RPMI7951 (cell line): ENCODE measurements at regions not wholly inside any gene's neighbourhood (a gene's known extent, or its start where the extent isn't known, plus 50 kb on each side); places are given as distances from the start of the nearest gene placed in this dataset.
"Not testable (repeated sequence)": the region's sequence is repeated elsewhere in the genome, so short reads cannot be mapped to it uniquely, and the experiment has no call there.

Experiments
- DNase-seq: peaks from one replicate; pipeline ENCODE4 v3.0.0-alpha.2; 2012; ENCODE audit warnings: low read depth

DNA sequence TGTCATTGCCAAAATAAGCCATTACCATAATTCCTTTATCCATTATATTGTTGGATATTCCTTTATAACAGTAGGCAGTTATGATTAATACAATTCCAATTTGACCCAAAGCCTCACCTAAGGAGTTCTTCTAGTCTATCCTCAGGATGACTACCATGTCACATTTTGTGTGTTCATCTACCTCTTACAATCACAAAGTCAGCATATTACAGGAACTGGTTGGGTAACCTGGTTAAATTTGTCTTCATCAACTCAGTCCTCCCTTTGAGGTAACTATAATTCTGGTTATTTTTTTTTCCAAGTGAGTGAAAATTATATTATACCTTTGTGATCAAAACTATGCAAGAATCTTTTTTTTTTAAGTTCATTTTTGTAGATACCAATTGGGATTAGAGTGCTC, 540.5 kb downstream of the BTBD3 start:
- no peak for DNase-seq

DNA sequence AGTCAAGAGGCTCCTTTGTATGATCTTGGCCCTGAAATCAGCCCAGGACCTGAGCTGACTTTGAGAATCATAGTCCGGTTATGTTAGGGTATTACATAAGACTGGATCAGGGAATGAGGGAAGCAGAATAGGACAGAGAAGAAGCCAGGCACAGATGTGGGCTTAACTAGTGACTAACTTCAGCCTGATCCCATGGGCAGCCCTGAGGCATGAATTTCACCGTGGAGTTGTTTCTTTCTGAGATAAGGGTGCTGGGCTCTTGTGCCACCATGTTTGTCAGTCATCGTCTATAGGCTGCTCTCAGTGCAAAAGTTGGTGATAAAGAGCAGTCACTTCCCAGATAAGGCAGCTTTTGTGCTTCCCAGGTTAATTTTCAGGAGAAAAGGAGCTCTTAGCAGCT, 544.7 kb upstream of the SPTLC3 start:
- no peak for DNase-seq

DNA sequence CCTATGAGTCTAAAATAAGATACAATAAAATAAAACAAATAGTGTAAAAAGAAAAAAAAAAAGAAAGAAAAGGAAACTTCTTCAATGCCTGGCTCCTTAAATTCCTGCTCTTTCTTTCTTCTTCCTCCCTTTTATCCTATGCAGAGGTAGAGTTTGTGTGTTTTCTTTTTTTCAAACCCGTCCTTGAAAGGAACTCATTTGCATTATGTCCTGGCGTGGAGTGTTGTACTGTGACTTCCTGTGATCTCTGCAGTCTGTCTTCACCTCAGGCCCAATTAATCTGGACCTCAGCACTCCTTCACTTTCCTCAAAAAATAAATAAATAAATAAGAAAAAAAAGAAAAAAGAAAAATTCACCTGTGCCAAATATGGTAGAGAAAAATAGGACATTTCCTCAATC, 541.9 kb upstream of the SPTLC3 start:
- DNase-seq, result no peak

GRCh38 chr20:12467758-12468157, 541.0 kb upstream of the SPTLC3 start:
- DNase-seq, result no peak

GRCh38 chr20:12482661-12483060, 526.1 kb upstream of the SPTLC3 start:
- no peak for DNase-seq

DNA sequence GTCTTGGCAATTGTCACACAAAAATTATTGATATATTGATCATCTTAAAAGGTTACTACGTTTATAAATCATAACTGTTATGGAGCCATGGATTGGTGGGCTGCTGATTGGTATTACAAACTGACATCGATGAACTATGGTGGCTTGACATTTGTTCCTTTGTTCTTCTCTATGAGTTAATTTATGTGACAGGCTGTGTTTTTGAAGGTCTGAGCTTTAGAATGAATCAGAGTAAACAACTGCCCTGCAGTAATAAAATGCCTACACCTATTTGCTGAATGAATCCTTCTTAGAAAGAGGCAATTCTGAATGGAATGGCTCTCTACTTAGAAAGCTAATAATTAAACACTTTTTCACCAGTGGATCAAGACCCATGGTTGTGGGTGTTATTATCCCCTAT, 506.3 kb upstream of the SPTLC3 start:
- no peak for DNase-seq

- no peak for DNase-seq
These were observed 504.0 kb upstream of the SPTLC3 start for GRCh38 chr20:12504779-12505178.

- no peak for DNase-seq
These were observed 497.3 kb upstream of the SPTLC3 start for GRCh38 chr20:12511499-12511898.

DNA sequence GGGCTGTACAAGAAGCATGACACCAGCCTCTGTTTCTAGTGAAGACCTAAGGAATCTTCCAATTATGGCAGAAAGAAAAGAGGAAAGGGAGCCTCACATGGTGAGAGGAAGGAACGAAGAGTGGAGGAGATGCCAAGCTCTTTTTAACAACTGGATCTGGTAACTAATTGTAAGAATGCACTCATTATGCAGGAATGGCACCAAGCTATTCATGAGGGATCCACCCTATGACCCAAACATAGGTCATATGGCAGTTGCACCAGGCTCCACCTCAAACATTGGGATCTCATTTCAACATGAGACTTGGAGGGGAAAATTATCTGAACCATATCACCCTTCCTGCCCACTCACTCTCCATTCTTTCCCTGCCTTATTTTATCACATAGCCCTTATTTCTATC, 496.0 kb upstream of the SPTLC3 start:
- DNase-seq, result no peak

- no peak for DNase-seq
These were observed 480.7 kb upstream of the SPTLC3 start for GRCh38 chr20:12528104-12528503.

DNA sequence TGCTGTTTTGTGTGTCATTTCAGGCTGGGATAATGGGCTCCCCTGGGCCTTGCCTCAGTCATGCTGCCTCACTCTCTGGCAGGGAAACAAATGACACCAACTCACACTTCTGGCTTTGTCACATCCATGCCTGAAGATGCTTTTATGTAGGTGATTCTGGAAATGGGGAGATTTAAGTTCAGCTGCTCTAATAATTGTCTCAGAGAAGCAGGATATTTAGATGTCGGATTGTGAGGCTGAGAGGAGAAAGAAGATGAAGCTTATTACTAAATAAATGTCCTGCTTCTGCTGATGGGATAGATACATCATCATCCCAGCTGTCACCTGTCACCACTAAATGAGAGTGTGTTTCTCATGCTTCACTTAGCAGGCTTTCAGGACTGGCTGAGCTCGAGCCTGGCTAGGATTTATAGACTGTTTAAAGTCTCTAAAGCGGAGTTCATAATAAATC, 480.2 kb upstream of the SPTLC3 start:
- no peak for DNase-seq

DNA sequence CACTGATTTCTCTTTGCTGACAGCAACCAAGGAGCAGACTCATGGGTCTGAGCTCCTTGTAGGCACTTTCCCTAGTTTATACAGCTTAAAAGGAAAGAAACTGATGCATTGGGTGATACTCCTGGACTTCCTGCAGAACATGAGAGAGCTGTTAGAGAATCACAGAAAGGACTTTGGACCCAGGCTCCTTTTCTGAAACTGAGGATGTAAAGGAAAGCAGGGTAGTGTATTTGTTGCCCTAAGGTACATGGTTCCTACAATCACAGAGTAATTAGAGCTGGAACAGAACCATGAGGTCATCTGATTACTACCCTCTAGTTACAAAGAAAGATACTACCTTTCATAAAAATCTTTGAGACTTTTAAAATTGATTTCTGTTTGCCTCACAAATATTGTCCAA, 477.1 kb upstream of the SPTLC3 start:
- no peak for DNase-seq

DNA sequence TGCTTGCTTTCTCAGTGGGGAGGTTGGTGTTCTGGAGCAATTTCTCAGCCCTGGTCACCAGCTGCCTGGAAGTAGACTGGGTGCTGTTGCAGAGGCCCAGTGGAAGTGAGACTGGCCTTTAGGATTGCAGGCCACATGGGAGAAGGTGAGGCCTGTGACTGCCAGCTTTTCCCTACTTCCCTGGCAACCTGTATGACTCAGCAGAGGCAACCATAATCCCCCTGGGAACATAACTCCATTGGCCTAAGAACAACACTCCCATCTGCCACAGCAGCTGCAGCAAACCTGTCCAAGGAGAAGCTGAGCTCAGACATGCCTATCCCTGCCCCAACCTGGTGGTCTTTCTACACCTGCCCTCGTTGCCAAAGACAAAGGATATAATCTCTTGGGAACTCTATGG, 473.5 kb upstream of the SPTLC3 start:
- DNase-seq, result no peak

- no peak for DNase-seq
These were observed 473.0 kb upstream of the SPTLC3 start for GRCh38 chr20:12535770-12536169.

GRCh38 chr20:12554426-12554825, 454.3 kb upstream of the SPTLC3 start:
- no peak for DNase-seq

DNA sequence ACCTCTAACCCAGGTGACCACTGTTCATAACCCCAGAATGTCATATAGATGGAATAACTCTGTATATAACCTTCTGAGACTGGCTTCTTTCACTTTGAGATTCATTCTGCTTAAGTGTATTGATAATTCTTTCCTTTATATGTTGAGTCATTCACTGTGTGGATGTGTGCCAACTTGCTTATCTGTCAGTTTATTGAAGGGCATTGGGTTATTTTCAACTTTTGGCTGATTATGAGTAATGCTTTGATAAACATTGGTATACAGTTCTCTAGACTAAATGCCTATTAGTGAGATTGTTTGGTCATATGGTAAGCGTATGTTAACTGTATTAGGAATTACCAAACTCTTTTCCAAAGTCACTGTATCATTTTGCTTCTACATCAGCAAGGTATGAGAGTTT, 453.4 kb upstream of the SPTLC3 start:
- no peak for DNase-seq

GRCh38 chr20:12555849-12556248, 452.9 kb upstream of the SPTLC3 start:
- not testable (repeated sequence) for DNase-seq

DNA sequence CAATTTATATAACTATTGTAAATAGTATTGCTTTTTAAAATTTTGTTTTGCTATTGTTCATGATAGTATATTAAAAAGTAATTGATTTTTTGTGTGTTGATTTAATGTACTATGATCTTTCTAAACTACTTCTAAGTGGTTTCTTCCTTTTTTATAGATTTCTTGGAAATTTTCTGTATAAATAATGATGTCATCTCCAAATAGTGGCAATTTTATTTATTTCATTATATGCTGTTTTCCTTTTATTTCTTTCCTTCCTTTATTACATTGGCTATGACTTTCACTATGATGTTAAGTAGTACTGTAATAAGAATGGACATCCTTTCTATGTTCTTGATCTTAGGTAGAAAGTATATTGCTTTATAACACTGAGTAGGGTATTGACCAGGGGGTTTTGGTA, 451.5 kb upstream of the SPTLC3 start:
- no peak for DNase-seq

GRCh38 chr20:12564979-12565378, 443.8 kb upstream of the SPTLC3 start:
- no peak for DNase-seq

GRCh38 chr20:12566596-12566995, 442.2 kb upstream of the SPTLC3 start:
- no peak for DNase-seq

DNA sequence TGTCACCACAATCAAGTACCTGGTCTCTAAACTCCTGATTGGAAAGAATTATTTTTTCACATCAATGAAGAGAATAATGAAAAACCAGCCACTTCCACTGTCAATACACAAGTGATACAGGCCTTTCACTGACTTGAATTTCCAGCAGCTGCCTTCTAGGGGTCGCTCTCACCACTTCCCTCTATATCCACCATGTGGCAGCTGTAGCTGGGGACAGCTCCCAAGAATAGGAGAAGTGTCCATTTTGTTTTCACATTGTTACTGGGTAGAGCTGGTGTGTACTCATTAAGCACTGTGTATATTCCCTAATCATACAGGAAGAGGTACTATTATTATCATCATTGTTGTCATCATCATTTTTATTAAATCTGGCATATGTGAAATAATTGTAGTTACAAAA, 438.4 kb upstream of the SPTLC3 start:
- DNase-seq, result no peak

DNA sequence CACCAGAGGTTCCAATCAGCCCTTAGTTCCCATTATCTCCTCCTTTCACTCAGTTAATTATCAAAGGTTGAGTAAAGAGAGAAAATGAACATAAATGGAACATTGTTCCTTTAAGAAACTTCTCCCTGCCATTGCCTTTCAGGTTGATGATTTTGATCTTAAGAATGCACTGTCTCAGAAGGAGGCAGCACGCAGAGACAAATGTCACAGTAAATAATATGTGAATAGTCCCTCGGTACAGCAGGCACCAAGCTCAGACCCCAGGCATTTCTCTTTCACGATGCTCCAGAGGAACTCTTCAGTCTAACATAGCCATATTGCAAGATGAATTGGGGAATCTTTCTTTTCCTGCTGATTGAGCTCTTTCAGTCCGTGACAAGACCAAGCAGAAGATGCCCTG, 435.3 kb upstream of the SPTLC3 start:
- no peak for DNase-seq

DNA sequence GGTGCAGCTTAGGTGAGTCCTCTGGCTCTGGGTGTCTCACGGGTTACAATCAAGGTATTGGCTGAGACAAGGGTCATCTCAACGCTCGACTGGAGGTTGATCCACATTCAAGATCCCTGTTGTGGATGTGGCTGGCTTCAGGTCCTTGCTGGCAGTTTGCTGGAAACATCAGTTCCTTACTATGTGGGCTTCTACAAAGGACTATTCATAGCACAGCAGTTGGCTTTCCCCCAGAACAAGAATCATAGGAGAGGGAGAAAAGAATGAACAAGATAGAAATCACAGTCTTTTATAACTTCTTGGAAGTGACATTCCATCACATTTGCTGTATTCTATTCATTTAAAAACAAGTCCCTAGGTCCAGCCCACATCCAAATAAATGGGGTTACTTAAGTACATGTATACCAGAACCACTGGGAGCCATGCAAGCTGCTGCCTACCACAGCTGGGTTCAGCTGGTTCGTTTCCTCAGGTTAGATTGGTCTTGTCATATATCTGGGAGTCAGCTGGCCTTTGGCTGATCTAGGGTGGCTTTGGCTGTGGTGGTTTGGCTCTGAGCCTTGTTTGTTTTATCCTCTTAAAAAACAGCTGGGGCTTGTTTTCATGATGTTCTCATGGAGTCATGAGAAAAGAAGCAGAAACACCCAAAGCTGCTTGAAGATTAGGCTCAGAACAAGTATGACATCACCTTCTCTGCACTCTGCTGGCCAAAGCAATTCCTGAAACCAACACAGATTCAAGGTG, 433.2 kb upstream of the SPTLC3 start:
- peak; percentile 8 for DNase-seq

DNA sequence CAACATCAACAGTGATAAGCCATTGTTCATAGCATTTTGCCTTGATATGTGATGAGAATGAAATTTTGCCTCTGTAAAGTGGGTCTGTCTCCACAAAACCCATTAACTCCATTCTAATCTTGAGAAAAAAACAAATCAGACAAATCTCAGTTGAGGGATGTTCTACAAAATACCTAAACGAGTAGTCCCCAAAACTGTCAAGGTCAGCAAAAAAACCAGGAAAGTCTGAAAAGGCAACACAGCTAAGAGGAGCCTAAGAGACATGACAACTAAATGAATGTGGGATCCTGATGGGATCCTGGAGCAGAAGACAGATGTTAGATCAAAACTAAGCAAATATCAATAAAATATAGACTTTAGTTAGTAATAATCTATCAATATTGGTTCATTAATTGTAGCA, 431.6 kb upstream of the SPTLC3 start:
- no peak for DNase-seq
